HK-2 (cell line): ENCODE measurements at regions not wholly inside any gene's neighbourhood (a gene's known extent, or its start where the extent isn't known, plus 50 kb on each side); places are given as distances from the start of the nearest gene placed in this dataset.

Experiments
- DNase-seq: peaks from one replicate; pipeline ENCODE4 v3.0.0-alpha.2; 2018; ENCODE audit not compliant: unreplicated experiment

- DNase-seq: no peak
Observed at GRCh38 chr2:8159966-8160603, 521.8 kb upstream of the ID2 start.

DNA sequence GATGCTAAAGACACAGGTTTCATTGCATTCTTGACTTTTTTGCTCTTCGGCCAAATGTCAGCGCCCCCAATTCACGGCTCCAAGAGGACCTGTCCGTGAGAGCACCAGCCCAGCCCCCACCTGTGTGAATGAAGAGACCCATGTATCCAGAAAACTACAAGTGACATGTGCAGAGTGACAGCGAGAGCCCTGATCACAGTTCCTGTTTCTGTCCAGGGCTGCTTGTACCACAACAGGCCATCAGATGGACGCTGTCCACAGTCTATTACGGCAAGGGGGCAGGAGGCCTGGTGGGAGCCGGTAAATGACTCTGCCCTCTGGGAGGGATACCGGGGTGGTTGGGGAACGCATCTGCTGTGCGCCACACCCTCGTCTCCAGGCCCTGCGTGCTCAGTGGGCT, 520.9 kb upstream of the ID2 start:
- no peak for DNase-seq

- no peak for DNase-seq
Observed at GRCh38 chr2:8162552-8162951, 519.3 kb upstream of the ID2 start.

DNA sequence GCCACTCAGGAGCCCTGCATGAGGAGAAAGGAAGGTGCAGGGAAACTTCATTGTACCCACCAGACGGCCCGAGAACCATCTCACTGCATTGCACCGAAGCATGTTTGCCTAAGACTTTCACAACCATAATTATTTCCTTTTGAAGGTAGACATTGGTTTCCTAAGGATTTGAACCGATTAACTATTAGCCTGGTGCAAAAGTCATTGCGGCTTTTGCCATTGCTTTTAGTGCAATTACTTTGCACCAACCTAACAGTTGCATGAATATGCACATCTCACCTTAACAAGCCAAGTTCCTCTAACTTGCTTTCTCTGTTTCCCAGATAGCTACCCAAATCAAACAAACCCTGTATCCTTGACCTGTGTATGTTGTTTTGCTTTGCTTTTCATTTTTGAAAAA, 516.3 kb upstream of the ID2 start:
- DNase-seq: no peak

GRCh38 chr2:8168022-8168717, 513.7 kb upstream of the ID2 start:
- DNase-seq: no peak

GRCh38 chr2:8168876-8169424, 512.9 kb upstream of the ID2 start:
- DNase-seq: no peak

DNA sequence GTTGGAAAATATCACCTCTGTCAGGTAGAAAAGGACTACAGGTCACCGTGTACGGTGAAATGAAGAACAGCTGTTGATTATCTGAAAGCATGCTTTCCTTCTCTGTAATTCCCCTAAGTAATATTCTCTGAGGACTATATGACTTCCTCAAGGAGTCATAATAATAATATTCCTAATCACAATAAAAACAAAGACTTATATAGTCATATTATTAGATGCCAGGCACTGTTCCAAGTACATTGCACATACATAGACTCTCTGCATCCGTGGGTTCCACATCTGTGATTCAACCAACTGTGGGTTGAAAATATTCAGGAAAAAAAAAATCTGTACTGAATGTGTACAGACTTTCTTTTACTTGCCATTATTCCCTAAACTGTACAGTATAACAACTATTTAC, 512.4 kb upstream of the ID2 start:
- no peak for DNase-seq

DNA sequence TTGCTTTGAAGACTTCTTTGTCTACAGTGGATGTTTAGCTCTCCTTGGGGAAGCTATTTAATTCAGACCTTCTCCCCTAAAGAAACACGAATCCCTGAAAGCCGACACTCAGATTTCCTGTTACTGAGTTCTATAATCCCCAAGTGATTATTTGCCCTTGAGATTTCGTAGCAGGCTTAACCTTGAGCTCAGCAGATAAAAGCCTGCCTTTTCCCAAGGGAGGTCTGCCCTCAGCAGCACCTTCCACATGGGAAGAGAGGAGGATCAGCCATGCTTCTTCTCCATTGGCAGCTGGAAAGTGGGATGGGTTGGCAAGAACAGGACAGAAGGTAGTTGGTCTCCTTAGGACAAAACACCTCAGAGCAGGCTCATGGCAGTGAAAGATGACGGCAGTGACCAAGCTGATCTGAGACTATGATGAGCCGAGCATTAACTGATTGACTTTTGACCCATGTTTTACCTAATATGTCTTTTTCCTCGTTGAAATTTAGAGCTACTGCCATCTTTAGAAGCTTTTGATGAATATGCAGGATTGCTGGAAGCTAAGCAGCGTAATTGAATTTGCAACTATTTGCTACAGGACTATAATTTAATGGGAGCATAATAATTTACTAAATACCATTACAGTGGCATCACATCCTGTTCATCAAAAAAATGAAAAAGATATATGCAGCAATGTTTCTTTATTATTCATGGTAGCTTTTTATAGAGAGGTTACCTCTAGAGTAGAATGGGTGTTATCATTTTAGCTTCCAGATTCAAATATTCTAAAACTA, 511.1 kb upstream of the ID2 start:
- no peak for DNase-seq

- DNase-seq: no peak
Observed at GRCh38 chr2:8171608-8172007, 510.2 kb upstream of the ID2 start.

- no peak for DNase-seq
Observed at GRCh38 chr2:8172661-8173060, 509.2 kb upstream of the ID2 start.

GRCh38 chr2:8174641-8175257, 507.1 kb upstream of the ID2 start:
- peak; percentile 27 for DNase-seq

DNA sequence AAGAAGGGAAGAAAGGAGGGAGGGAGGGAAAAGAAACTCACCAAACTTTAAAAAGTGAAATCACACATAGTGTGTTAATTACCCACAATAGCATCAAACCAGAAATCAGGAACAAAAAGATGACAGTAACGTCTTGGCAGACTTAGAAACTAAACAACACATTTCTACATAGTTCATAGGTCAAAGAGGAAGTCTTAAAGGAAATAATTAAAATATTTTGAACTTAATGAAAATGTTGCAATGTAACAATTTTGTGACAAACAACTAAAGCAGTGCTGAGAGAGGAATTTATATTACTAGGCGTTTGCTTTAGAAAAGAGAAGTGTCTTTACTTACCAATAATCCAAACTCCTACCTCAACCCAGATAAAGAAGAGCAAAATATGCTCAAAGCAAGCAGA, 505.0 kb upstream of the ID2 start:
- DNase-seq: no peak

GRCh38 chr2:8177566-8177965, 504.3 kb upstream of the ID2 start:
- no peak for DNase-seq

DNA sequence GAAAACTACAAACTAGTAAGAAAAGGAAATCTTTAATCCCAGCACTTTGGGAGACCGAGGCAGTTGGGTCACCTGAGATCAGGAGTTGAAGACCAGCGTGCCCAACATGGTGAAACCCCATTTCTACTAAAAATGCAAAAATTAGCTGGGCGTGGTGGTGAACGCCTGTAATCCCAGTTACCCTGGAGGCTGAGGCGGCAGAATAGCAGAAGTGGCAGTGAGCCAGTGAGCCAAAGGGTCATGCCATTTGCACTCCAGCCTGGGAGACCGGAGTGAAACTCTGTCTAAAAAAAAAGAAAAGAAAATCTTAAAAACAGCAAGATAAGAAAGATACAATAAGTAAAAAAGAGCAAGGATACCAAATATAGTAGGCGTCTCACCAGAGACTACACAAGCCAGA, 502.9 kb upstream of the ID2 start:
- DNase-seq: no peak

DNA sequence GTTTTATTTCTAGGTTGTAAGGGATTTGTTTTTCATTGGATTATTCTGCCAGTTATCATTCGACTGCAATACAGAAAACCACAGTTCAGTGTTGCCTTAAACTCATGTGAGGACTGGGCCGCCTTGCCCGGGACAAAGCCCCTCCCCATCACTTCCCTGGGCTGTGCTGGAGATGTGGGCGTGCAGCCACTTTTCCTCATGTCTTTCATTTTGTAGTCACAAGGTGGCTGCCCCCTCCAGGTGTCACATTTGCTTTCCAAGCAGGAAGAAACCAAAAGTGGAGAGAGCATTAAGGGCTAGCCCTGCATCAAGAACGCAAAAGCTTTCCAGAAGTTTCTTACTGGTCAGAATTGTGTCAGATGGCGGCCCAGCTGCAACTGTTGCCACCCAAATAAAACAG, 492.5 kb upstream of the ID2 start:
- DNase-seq: no peak

DNA sequence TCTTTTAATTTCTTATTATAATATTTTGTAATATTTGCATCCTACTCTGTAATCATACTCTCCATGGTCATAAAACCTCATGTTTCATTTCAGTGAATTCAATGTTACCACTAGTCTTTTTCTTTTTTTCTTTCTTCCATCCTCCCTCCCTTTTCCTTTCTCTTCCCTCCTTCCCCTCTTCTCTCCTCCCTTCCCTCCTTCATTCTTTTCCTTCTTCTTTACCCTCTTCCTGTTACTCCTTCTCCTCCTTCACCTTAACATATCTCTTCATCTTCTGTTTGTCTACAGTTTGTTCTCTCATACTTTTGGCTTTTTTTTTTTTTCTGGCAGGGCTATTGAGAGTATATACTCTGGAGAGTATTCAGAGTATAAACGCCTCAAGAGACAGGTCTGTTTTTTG, 491.6 kb upstream of the ID2 start:
- DNase-seq: no peak

DNA sequence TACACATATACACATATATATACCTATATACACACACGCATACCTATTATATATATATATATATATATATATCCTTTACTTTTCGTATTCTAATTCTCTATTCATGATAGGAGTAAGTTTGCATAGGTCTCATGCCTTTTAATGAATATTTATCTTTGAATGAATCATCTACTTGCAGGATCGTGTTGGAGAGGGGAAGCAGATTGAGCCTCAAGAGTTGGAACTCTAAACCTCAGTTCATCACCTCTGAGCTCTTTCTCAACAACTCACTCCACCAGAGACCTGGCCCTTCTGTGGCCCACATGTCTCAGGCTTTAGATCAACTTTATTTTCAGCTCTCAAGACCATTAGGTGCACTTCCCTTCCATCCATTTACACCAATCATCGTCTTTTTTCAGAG, 490.4 kb upstream of the ID2 start:
- DNase-seq: no peak

DNA sequence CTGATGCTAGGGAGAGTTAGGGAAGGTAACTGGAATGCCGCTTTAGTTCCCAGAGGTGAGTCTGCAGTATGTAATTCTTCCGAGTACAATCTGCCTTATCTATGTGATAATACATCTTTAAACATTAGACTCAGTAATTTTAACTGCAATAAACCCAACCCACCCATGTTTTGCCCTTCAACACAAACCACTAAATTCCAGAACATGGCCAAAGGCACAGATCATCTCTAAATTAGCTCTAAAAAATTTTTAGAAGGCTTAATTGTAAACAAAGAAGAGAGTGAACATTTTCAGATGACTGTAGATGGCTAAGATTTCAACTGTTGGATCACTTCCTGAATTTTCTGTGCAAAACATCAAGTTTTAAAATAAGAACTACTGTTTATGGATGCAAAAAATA, 488.7 kb upstream of the ID2 start:
- DNase-seq: no peak

GRCh38 chr2:8193686-8194615, 487.9 kb upstream of the ID2 start:
- no peak for DNase-seq

DNA sequence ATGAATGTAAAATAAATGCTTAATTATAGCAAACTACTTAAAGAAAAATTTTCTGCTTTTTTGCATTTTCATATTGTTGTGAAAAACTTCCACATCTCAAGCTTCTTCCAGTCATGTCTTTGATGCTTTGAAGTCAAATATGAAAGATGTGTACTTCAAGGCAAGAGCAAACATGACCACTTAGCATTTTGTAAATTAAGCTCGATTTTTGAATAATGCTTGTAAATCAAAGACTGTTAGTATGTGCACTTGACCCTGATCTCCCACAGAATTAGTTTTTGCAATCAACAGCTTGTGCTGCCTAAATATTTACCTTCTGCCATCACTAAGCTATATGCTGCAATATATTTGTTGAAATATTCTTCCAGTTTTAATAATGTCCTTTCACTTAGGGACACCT, 486.1 kb upstream of the ID2 start:
- DNase-seq: no peak

- no peak for DNase-seq
Observed at GRCh38 chr2:8196316-8196715, 485.5 kb upstream of the ID2 start.
